BJ (cell line): ENCODE measurements at regions not wholly inside any gene's neighbourhood (a gene's known extent, or its start where the extent isn't known, plus 50 kb on each side); places are given as distances from the start of the nearest gene placed in this dataset.

Experiments used
- CTCF ChIA-PET: fragments of 350-600 bp; formaldehyde crosslinking; extraction: SDS; loops from one replicate; lab custom pipeline; 2021; ENCODE audit warnings: antibody characterized with exemption, inconsistent platforms; lab: Yijun Ruan, JAX
- POLR2A ChIA-PET: fragments of 300-600 bp; sonication (Branson Sonifier 250); formaldehyde crosslinking; extraction: SDS; loops from one replicate; lab custom pipeline; 2021; ENCODE audit warnings: antibody characterized with exemption; lab: Charles Lee
- DNase-seq: peaks from one replicate; pipeline ENCODE4 v3.0.0-alpha.2; 2011; ENCODE audit warnings: low read depth
- H3K27me3 ChIP-seq: 2 replicates; pipeline ENCODE4 v1.6.0; 2011; ENCODE audit warnings: low read length; ENCODE audit not compliant: control insufficient read depth, insufficient read depth
- H3K36me3 ChIP-seq: 2 replicates; pipeline ENCODE4 v1.5.1; 2011; ENCODE audit warnings: low read length; ENCODE audit not compliant: control insufficient read depth, insufficient read depth
- H3K4me3 ChIP-seq: 2 replicates; pipeline ENCODE4 v1.5.1; 2011; ENCODE audit warnings: low read depth, mild to moderate bottlenecking, control low read depth, low read length
- CTCF ChIP-seq: IDR thresholded peaks from 2 replicates; pipeline ENCODE4 v1.5.1; 2011; ENCODE audit warnings: low read depth, mild to moderate bottlenecking, control low read depth, inconsistent platforms, low read length, moderate library complexity; ENCODE audit not compliant: insufficient read depth

GRCh38 chr21:27739187-27739586 is 772.3 kb upstream of the ADAMTS5 start:
- no peak for DNase-seq
- TF ChIP-seq CTCF: no peak
- CTCF ChIA-PET: no interaction called here
- no peak overlapping the region for H3K4me3 ChIP-seq
- no peaks in the 10 kb centered on the region for H3K27me3 ChIP-seq
- POLR2A ChIA-PET: no interaction called here
- no peaks in the 10 kb centered on the region for H3K36me3 ChIP-seq

GRCh38 chr21:27735699-27736098 is 768.8 kb upstream of the ADAMTS5 start:
- ChIA-PET CTCF (no interaction called here), POLR2A (no interaction called here)
- H3K4me3 ChIP-seq: no peak overlapping the region
- TF ChIP-seq CTCF: no peak
- H3K27me3 ChIP-seq: no peaks in the 10 kb centered on the region
- H3K36me3 ChIP-seq: no peaks in the 10 kb centered on the region
- no peak for DNase-seq

GRCh38 chr21:27734146-27734545 is 767.3 kb upstream of the ADAMTS5 start:
- POLR2A ChIA-PET: no interaction called here
- CTCF ChIA-PET: no interaction called here
- peak; percentile 44 for DNase-seq
- no peaks in the 10 kb centered on the region for H3K27me3 ChIP-seq
- H3K36me3 ChIP-seq: no peaks in the 10 kb centered on the region
- H3K4me3 ChIP-seq: no peak overlapping the region
- TF ChIP-seq CTCF: no peak

GRCh38 chr21:27725916-27726315 is 759.0 kb upstream of the ADAMTS5 start:
- Histone ChIP-seq H3K4me3 (no peak overlapping the region), H3K27me3 (no peaks in the 10 kb centered on the region), H3K36me3 (no peaks in the 10 kb centered on the region)
- ChIA-PET POLR2A (no interaction called here), CTCF (interaction anchor here (0.6 to 0.8 kb wide), 2 partner anchors 21 to 78 kb away, joined by 4 read pairs; no protein-coding TSS in a partner anchor)
- no peak for TF ChIP-seq CTCF
- no peak for DNase-seq

GRCh38 chr21:27722095-27722494 is 755.2 kb upstream of the ADAMTS5 start:
- no peak overlapping the region for H3K4me3 ChIP-seq
- no peak for TF ChIP-seq CTCF
- no peaks in the 10 kb centered on the region for H3K27me3 ChIP-seq
- no peak for DNase-seq
- no peaks in the 10 kb centered on the region for H3K36me3 ChIP-seq
- POLR2A ChIA-PET: no interaction called here
- CTCF ChIA-PET: no interaction called here
